T-helper 2 cell (primary cell): ENCODE measurements at regions not wholly inside any gene's neighbourhood (a gene's known extent, or its start where the extent isn't known, plus 50 kb on each side); places are given as distances from the start of the nearest gene placed in this dataset.

Source experiments
- DNase-seq, 5 experiments: peaks; one replicate each; pipeline versions ENCODE4 v3.0.0 to v3.0.0-alpha.2; 2012 to 2022

GRCh38 chr3:141669434-141669833 lies 68.7 kb upstream of the RNF7 start:
- no peak for DNase-seq

- no peak for DNase-seq
These were observed 60.4 kb upstream of the RNF7 start for GRCh38 chr3:141677701-141678100.

GRCh38 chr3:141680620-141681389 lies 57.3 kb upstream of the RNF7 start:
- DNase-seq: no peak

- no peak for DNase-seq
These were observed 56.7 kb upstream of the RNF7 start for GRCh38 chr3:141681390-141681780.

- DNase-seq: no peak
These were observed 56.1 kb upstream of the RNF7 start for GRCh38 chr3:141682007-141682406.

- no peak for DNase-seq
These were observed 55.2 kb upstream of the RNF7 start for GRCh38 chr3:141682921-141683320.

GRCh38 chr3:141684758-141685157 lies 53.3 kb upstream of the RNF7 start:
- no peak for DNase-seq

GRCh38 chr3:141686466-141687291 lies 51.4 kb upstream of the RNF7 start:
- DNase-seq: peak in 1 of 5 experiments; percentile 10
